K562 (cell line): ENCODE measurements at regions not wholly inside any gene's neighbourhood (a gene's known extent, or its start where the extent isn't known, plus 50 kb on each side); places are given as distances from the start of the nearest gene placed in this dataset.

Experiments
- CBFA2T3 ChIP-seq: fragments of 450-650 bp; IDR thresholded peaks from 2 replicates; pipeline ENCODE4 v1.6.1; 2017
- CUX1 ChIP-seq: fragments of 200-800 bp; sonication (Bioruptor generic); IDR thresholded peaks from 2 replicates; pipeline ENCODE4 v1.6.1; 2016; ENCODE audit warnings: missing genetic modification characterization, missing compliant biosample characterization
- E2F8 ChIP-seq: fragments of 450-650 bp; IDR thresholded peaks from 2 replicates; pipeline ENCODE4 v1.7.1; 2018; ENCODE audit warnings: mild to moderate bottlenecking, low read depth; ENCODE audit not compliant: partially characterized antibody
- HMGXB4 ChIP-seq: sonication (generic); formaldehyde crosslinking; IDR thresholded peaks from 2 replicates; pipeline ENCODE4 v1.8.1; 2023; ENCODE audit warnings: mild to moderate bottlenecking, missing genetic modification reagents
- LCOR ChIP-seq: sonication (generic); formaldehyde crosslinking; IDR thresholded peaks from 2 replicates; pipeline ENCODE4 v1.8.0; 2022; ENCODE audit warnings: mild to moderate bottlenecking, missing genetic modification reagents
- MTA1 ChIP-seq: fragments of 450-650 bp; IDR thresholded peaks from 2 replicates; pipeline ENCODE4 v1.6.1; 2017; ENCODE audit warnings: borderline replicate concordance
- NFATC3 ChIP-seq: fragments of 450-650 bp; IDR thresholded peaks from 2 replicates; pipeline ENCODE4 v1.6.1; 2017; ENCODE audit warnings: mild to moderate bottlenecking
- SRSF3 ChIP-seq: fragments of 200-400 bp; formaldehyde crosslinking; IDR thresholded peaks from 2 replicates; pipeline ENCODE4 v1.6.1; 2016; ENCODE audit warnings: mild to moderate bottlenecking, low read length, moderate library complexity; ENCODE audit not compliant: insufficient read depth
- ZNF121 ChIP-seq: sonication (generic); formaldehyde crosslinking; conservative IDR thresholded peaks from 2 replicates; pipeline ENCODE4 v1.8.0; 2022; ENCODE audit warnings: missing genetic modification reagents
- ZNF740 ChIP-seq, 3 experiments: fragments of 200-800 bp in 1 of 3; sonication (Bioruptor generic) in 1 of 3; sonication (generic) in 1 of 3; formaldehyde crosslinking in 1 of 3; IDR thresholded peaks; 2 replicates each; pipeline versions ENCODE4 v1.6.1 to v1.8.0; 2016 to 2022; ENCODE audit warnings: mild to moderate bottlenecking in 2 of 3, missing compliant biosample characterization in 2 of 3, missing genetic modification characterization in 2 of 3, missing genetic modification reagents in 1 of 3

- TF ChIP-seq E2F8 = peak; percentile 56
- no peak for TF ChIP-seq ZNF740 (CRISPR knock-in tag; IDR thresholded peaks at IDR 0.05)
- no peak for TF ChIP-seq ZNF740 (tag; IDR thresholded peaks at IDR 0.05)
- TF ChIP-seq SRSF3 = no peak
- peak; percentile 99 for TF ChIP-seq NFATC3
- TF ChIP-seq HMGXB4 = no peak
- no peak for TF ChIP-seq CUX1 (CRISPR knock-in tag)
- TF ChIP-seq ZNF121 (CRISPR knock-in tag) = 0 out of 2 replicates have a peak, but pooled peaks have one; percentile 11
- TF ChIP-seq LCOR (CRISPR knock-in tag) = 0 out of 2 replicates have a peak, but pooled peaks have one; percentile 42
- TF ChIP-seq MTA1 = peak; percentile 75; the same call in 1 of the 2 replicates
- peak; percentile 66 for TF ChIP-seq CBFA2T3
Measured at GRCh38 chr5:109570362-109570874, 119.3 kb upstream of the MAN2A1 start (continued).
